ENCODE measurements at regions not wholly inside any gene's neighbourhood (a gene's known extent, or its start where the extent isn't known, plus 50 kb on each side); places are given as distances from the start of the nearest gene placed in this dataset.
A peak's percentile ranks its signal among the peaks of the same experiment; 100 is the strongest.

DNA sequence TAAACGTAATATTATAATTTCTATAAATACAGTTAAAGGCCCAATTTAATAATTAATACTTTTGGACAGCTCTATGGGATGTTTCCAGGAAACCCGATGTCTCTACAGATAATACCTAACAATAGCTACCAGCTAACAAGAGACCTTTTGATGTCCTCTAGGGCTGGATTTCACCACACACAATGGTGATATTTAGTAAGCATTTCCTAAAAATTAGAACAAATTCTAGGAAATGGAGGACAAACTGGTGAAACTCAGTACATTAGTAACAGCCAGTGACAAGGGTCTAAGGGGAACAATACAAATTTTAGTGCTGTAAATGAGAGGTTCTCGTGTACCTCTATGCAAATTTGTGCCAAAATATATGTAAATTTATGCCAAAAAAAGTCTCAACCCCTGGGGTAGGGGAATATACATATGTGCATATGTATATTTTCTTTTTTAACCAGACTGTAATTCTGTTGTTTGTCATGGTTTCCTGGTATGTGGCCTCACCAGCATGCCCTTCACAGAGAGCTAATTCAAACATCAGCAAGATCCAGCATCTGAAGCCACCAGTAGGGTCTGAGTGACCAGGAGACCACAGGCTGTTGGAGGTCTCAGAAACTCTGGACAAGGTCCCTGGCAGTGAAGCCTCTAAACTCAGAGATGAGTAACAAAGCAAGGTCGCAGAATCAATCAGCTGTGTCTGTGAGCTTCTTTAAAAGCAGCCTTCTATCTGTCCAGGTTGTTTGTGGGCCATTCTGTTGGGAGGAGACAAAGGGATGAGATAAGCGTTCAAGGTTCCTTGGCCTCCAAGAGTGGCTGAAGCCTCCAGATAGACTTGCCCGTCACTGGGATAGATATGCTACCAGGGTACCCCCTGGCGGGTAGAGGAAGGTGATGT, 235.1 kb upstream of the RREB1 start:
- H3K79me1 ChIP-seq (ENCODE audit: insufficient read depth, low read depth, low read length, poor library complexity, severe bottlenecking), result no peaks in the 10 kb centered on the region
- H3K23me2 ChIP-seq (ENCODE audit: insufficient read length, low read depth, low read length, poor library complexity, severe bottlenecking), result no peaks in the 10 kb centered on the region
- Mint-ChIP-seq H3K9me3 (0 out of 5 replicates have a peak, but pooled peaks cover 0 to 5% of the 10 kb centered on the region in 2 experiments), H3K36me3 (ENCODE audit: insufficient read depth in 1 of 3, low read depth in 3 of 3) (no peaks in the 10 kb centered on the region), H3K4me3 (no peak overlapping the region; a peak in 1 of 5 replicates), H3K27me3 (ENCODE audit: low read depth) (peaks cover 1% of the 10 kb centered on the region; the same call in 1 of the 2 replicates), H3K4me1 (peaks cover 8% of the 10 kb centered on the region in 2 experiments), H3K27ac (peak overlapping the region in 2 of 3 experiments; percentile 49 to 79; a peak in 4 of 7 replicates)
- no peak overlapping the region for H3T11ph ChIP-seq (ENCODE audit: low read length)
- H4K8ac ChIP-seq (replicated peaks; ENCODE audit: insufficient read length, low read depth, low read length), result no peak overlapping the region
- no peak overlapping the region for H3K27ac ChIP-seq (ENCODE audit: insufficient read length, low read depth, low read length)
- H3K4me2 ChIP-seq (ENCODE audit: insufficient read depth, insufficient read length, low read length), result no peak overlapping the region
- no peak overlapping the region for H3K56ac ChIP-seq (ENCODE audit: insufficient read length, low read depth, low read length)
- no peak overlapping the region for H3K9ac ChIP-seq (ENCODE audit: extremely low read depth, insufficient read length, low read length)
- H2BK5ac ChIP-seq (ENCODE audit: insufficient read length, low read length), result no peak overlapping the region
- no peak overlapping the region for H2BK120ac ChIP-seq (ENCODE audit: low read depth, low read length, poor library complexity, severe bottlenecking)
- no peak overlapping the region for H2BK12ac ChIP-seq (ENCODE audit: insufficient read length, low read depth, low read length)
- no peak overlapping the region for H3K14ac ChIP-seq (ENCODE audit: insufficient read depth, low read length)
- H4K91ac ChIP-seq (ENCODE audit: insufficient read length, low read depth, low read length), result no peak overlapping the region
- H4K20me1 ChIP-seq (ENCODE audit: control insufficient read depth, insufficient read depth, insufficient read length), result peaks cover 2% of the 10 kb centered on the region
- H3K23ac ChIP-seq (ENCODE audit: insufficient read length, low read depth, low read length), result no peak overlapping the region
- no peak overlapping the region for H2AK5ac ChIP-seq (ENCODE audit: insufficient read length, low read length)
- no peak overlapping the region for H2BK15ac ChIP-seq (ENCODE audit: low read depth, low read length)
- peaks cover 2% of the 10 kb centered on the region; the same call in 1 of the 2 replicates for H3K4me1 ChIP-seq (ENCODE audit: insufficient read depth, low read length)
- no peak overlapping the region for H3K4ac ChIP-seq (ENCODE audit: low read depth, low read length)
- WGBS (ENCODE audit: extremely low coverage, insufficient read length, low lambda C conversion rate), result no CpG with 5 or more reads among the region's 7 CpGs
- no peaks in the 10 kb centered on the region for H3K9me3 ChIP-seq (ENCODE audit: control insufficient read depth, low read depth, low read length)
- no peaks in the 10 kb centered on the region for H3K27me3 ChIP-seq (ENCODE audit: insufficient read depth, low read length)
- H3K79me2 ChIP-seq (ENCODE audit: insufficient read depth, low read length), result no peaks in the 10 kb centered on the region
- no peak overlapping the region for H4K5ac ChIP-seq (ENCODE audit: insufficient read length, low read depth, low read length)
- TF ChIP-seq, protein P1, sequence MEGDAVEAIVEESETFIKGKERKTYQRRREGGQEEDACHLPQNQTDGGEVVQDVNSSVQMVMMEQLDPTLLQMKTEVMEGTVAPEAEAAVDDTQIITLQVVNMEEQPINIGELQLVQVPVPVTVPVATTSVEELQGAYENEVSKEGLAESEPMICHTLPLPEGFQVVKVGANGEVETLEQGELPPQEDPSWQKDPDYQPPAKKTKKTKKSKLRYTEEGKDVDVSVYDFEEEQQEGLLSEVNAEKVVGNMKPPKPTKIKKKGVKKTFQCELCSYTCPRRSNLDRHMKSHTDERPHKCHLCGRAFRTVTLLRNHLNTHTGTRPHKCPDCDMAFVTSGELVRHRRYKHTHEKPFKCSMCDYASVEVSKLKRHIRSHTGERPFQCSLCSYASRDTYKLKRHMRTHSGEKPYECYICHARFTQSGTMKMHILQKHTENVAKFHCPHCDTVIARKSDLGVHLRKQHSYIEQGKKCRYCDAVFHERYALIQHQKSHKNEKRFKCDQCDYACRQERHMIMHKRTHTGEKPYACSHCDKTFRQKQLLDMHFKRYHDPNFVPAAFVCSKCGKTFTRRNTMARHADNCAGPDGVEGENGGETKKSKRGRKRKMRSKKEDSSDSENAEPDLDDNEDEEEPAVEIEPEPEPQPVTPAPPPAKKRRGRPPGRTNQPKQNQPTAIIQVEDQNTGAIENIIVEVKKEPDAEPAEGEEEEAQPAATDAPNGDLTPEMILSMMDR (conservative IDR thresholded peaks at IDR 0.05), result no peak
- H3K18ac ChIP-seq (ENCODE audit: insufficient read length, low read depth, low read length), result no peak overlapping the region
- DNase-seq, result no peak
- no peak overlapping the region for H2AFZ ChIP-seq (ENCODE audit: low read length)
- no peak overlapping the region for H2BK20ac ChIP-seq (ENCODE audit: low read depth, low read length, poor library complexity, severe bottlenecking)
